Endometrial microvascular endothelial cells (primary cell): ENCODE measurements at regions not wholly inside any gene's neighbourhood (a gene's known extent, or its start where the extent isn't known, plus 50 kb on each side); places are given as distances from the start of the nearest gene placed in this dataset.
"Not testable (repeated sequence)": the region's sequence is repeated elsewhere in the genome, so short reads cannot be mapped to it uniquely, and the experiment has no call there.

Experiments used
- in situ Hi-C: cut with HindIII; loops from 2 replicates; pipeline ENCODE4 v1.10.0; 2017; ENCODE audit warnings: low sequenced_read_pairs, low pct_unique_long_range_greater_than_20kb; ENCODE audit errors: inconsistent ontology term

DNA sequence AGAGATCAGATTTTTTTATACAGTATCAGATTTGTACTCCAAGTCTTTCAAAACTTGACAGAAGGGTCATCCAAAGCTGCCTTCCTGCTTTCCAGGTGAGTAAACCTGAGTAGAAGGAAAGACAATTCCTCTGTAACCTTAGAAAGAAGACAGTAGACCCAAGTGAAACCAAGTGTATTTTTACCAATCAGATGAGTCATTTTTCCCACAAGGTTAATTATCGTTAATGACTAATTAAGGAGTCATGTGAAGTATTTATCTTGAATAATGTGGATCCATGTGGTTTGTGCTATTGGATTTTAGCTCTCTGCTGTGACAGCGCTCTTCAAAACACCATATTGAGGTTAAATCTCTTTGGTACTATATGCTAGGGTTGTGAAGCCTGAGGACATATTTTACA, 74.0 kb upstream of the PELI2 start:
- in situ Hi-C loops = no loop called here

DNA sequence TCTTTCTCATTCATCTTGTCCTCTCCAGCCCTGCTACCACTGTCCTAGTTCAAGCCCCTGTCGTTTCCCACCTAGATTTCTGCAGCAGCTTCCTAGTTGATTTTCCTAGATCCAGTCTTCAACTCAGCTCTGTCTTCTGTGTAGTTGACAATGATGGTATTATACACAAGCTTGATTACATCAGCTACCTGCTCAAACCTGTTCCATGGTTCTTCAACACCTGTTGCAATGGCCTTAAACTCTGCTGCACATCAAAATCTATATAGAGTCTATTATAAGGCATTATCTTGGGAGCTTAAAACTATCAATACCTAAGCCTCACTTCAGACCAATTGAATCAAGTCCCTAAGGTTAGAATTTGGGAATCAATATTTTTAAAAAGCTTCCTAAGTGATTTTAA, 71.7 kb upstream of the PELI2 start:
- in situ Hi-C loops = no loop called here

DNA sequence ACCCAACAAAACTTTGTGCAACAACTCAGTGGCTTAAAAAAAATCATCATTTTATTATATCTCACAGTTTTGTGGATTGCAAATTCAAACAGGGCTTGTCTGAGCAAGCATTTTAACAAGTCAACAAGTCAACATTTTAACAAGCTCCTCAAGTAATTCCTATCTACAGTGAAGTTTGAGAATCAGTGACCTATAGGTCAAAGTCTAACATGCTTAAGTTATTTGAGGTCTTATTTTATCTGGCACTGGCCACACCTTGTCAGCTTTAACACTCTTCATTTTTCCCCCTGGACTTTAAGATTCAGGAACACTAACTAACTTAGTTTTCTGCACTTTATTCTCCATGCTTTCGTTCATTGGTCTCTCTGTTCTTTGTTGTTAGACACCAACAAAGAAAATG, 71.2 kb upstream of the PELI2 start:
- in situ Hi-C loops = no loop called here

DNA sequence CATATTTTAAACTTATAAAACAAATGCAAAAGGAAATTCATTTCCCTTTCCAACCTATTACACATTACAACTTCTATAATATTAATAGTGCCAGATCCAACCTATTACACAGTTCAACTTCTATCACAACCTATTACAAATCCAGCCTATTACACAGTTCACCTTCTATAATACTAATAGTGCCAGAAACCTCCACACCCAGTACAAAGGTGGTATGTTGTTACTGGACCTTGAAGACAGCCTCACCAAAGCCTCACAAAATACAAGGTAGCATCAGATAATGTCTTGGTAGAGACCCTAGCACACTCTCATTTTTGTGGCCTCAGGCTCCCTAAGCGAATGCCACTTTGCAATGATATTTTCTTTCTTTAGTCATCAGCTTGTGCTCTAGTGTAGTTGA, 68.7 kb upstream of the PELI2 start:
- in situ Hi-C loops = no loop called here

DNA sequence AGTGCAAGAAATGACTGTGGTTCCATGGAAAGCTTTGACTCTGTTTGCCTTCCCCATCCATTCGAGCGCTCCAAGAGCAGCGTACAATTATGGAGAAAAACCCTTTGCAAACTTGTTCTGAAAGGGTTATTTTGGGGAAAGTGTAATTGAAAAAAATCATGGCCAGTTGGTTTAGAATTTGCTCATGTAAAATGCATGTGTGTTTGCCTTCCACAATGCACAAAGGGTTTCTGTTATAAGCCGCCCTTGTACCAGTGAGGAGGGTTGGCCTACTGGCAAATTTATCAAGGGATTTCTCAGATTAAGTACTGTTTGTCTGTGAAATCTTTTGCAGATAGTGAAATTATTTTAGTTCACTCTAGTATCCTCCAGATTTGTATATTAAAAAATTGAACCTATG, 62.7 kb upstream of the PELI2 start:
- in situ Hi-C loops = no loop called here

DNA sequence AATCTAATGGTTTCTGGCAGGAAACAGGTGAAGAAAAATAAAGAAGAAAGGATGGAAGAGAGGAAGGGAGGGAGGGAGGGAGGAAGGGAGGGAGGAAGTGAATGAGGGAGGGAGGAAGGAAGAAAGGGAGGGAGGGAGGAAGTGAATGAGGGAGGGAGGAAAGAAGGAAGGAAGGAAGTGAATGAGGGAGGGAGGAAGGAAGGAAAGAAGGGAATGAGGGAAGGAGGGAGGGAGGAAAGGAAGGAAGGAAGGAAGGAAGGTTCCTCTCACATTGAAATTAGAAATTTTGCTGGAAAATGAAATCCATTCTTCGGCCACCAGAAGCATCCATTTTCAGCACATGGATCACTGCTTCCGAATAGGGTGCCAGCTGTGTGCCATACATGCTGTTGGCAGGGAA, 62.2 kb upstream of the PELI2 start:
- in situ Hi-C loops = no loop called here

DNA sequence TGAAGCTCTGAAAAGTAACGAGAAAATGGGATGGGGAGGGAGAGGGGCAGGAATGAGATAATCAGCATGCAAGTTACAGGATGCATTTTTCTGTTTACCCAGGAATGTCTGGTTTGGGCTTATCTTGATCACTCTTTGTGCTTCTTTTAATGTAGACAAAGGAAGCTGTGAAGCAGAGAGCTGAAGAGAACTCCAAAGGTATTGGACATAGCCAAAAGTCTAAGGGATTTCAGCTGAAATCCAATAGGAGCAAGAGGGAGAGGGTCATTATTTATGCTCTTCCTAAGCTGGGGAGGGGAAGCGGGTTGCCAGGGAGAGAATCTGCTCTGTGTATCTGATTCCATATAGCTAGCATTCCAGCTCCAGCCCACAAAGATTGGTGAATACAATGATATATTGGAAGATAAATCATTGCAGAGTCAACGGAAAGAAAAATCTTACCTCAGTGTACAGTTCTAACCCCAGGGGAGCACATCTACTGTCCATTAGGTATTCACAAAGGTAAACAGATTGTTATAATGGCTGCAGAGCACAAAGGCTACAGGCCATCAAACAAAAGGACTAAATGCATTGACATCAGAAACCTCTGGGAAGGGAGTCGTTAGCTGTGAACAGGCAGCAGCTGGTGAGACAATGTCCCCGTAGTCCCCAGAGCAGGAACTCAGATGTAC, 61.0 kb upstream of the PELI2 start:
- in situ Hi-C loops = no loop called here

DNA sequence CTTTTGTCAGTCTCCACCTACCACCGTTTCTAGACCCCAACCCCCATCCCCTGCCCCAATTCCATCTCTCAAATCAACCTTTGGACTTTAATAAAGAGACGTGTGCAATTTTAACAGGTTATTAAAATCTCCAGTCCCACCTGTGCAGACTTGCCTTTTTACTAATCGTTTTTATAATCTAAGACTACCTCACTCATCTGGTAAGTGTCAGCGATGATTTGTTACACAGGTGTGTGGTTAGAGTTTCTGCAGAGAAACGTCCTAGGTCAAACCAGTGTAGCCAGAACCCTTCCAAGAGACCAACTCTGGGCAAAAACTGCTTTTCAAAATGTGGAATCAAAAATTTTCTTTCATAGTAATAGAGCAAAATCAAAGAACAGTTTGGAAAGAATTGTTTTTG, 60.4 kb upstream of the PELI2 start:
- in situ Hi-C loops = no loop called here

DNA sequence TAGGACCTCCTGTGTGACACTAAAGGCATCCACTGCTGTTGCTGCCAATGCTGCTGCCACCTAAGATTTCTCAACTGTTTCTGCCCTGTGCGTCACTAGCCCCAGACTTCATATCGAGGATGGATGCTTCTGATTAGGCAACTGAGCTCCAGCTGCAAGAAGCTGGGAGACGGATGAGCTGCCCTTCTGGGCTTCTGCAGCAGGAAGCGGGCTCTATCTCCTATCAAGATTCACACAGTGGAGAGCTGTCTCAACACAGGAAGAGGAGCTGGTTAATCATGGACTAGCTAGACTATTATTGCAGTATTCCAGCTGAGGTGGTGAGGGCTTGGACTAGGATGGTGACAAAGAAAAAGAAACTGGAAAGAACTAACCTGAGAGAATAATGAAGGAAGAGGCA, 59.2 kb upstream of the PELI2 start:
- in situ Hi-C loops = no loop called here

DNA sequence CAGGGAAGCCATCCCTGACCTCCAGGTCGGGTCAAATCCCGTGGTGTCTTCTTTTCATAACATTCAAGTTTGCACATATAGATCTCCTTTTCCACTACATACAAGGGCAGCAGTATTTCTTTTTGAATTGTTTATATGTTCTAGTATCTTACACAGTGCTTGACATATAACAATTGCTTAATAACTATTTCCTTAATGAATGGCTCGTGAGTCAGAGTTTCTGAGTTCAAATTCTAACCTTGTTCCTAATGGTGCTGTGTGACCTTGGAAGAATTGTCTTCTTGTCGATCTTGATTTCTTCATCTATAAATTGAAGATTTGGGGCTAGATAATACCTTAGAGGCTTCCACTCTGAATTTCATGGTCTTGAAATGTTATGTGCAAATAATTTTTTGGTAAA, 57.2 kb upstream of the PELI2 start:
- in situ Hi-C loops = no loop called here

DNA sequence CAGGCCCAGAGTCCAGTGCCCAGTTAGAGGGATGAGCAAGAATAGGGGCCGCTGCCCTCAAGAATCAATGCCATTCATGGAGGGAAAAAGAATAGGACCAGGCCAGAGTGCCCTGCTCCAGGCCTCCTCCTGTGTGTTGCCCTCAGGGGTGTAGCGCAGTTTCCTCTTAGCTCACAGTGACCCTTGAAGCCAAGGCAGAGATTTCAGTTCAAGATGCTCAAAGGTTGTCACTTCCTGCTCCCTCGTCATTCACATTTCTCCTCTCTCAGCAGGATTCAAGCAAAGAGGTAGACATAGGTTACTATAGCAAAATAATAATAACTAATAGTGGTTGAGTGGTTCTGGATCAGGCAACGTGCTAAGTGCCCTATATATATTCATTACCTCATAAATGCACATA, 55.1 kb upstream of the PELI2 start:
- in situ Hi-C loops = no loop called here

DNA sequence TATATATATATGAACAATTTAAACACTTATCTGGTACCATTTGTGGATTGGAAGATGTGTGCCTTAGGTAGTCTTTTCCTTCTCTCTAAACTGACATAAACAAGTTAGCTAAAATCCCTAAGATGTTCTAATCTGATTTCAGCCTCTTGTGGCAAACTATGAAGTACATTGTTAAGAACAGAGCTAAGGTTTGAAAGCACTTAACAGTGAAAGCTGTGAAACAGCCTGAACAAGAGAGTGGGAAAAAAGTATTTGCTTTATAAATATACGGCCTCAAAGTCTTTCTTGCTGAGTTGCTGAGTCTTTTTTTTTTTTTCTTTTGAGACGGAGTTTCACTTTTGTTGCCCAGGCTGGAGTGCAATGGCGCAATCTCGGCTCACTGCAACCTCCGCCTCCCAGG, 53.7 kb upstream of the PELI2 start:
- in situ Hi-C loops = no loop called here

DNA sequence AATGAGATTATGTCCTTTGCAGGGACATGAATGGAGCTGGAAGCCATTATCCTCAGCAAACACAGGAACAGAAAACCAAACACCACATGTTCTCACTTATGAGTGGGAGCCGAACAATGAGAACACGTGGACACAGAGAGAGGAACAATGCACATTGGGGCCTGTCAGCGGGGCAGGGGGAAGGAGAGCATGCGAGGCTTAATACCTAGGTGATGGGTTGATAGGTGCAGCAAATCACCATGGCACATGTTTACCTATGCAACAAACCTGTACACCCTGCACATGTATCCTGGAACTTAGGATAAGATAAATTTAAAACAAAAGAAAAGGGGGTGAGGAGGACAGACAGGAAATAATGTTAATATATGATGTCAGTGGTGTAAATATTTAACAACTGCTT, 53.0 kb upstream of the PELI2 start:
- in situ Hi-C loops = not testable (repeated sequence)

DNA sequence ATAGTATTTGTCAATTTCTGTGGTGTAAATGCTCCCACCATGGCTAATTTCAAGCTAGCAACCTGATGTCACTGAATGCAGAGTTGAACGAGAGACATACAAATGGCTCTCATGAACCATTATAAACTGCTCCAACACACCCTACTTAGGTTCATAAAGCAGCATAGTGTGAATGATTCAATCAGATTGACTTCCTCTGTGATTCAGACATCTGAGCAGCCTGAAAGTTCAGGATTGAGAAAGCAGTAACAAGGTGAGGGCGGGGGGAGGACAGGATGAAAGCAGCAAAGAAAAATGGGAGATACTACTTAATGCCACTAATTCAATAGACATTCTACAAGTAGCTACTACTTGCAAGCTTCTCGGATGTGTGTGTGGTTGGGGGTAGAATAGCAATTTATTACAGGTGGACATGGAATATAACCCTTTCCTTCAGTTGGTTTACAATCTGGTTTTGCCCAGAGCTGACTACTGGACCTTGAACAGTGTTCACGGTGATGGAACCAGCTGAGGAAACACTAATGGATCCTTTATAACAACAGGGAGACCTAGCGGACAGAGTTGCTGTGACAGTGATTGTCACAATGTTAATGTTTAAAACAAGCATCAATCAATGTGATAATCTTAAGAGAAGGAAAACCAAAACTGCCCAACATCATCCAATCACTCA, 52.5 kb upstream of the PELI2 start:
- in situ Hi-C loops = no loop called here
